NT2/D1 (cell line): ENCODE measurements at regions not wholly inside any gene's neighbourhood (a gene's known extent, or its start where the extent isn't known, plus 50 kb on each side); places are given as distances from the start of the nearest gene placed in this dataset.

Source experiments
- SUZ12 ChIP-seq: IDR thresholded peaks from 2 replicates; pipeline ENCODE4 v1.6.1; 2011; ENCODE audit not compliant: insufficient read length, insufficient read depth; ENCODE audit errors: extremely low read depth
- YY1 ChIP-seq: IDR thresholded peaks from 2 replicates; pipeline ENCODE4 v1.6.1; 2011; ENCODE audit not compliant: insufficient read length, insufficient read depth
- ZNF274 ChIP-seq: IDR thresholded peaks from 2 replicates; pipeline ENCODE4 v1.6.1; 2011; ENCODE audit warnings: mild to moderate bottlenecking, low read depth, low read length

DNA sequence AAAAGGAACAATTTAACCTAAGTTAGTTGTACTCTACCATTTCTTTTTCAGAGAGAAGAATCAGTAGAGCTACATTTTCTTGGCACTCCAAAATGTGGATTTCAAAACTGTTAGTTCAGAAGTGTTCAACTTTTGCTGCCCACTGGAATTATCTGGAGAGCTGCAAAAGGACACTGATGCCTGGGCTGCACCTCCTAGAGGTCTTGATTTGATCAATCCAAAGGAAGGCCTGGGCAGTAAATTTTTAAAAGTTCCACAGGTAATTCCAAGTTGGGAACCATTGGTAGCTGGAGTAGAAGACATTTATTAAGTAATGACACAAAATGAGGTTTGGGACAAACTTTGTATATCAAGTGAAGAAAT is 79.3 kb upstream of the HMCN1 start:
- TF ChIP-seq ZNF274 (no peak), SUZ12 (no peak), YY1 (no peak)
